H9 (cell line): ENCODE measurements at regions not wholly inside any gene's neighbourhood (a gene's known extent, or its start where the extent isn't known, plus 50 kb on each side); places are given as distances from the start of the nearest gene placed in this dataset.

Experiments used
- DNase-seq: peaks from one replicate; pipeline ENCODE4 v3.0.0-alpha.2; 2017
- H2AFZ ChIP-seq: one replicate; pipeline ENCODE4 v1.6.1; 2013; ENCODE audit warnings: mild to moderate bottlenecking, low read length, control low read depth, moderate library complexity
- H2AK5ac ChIP-seq: 2 replicates; pipeline ENCODE4 v1.6.1; 2013; ENCODE audit warnings: low read length, control low read depth, mixed read lengths; ENCODE audit not compliant: insufficient read length
- H2BK120ac ChIP-seq: one replicate; pipeline ENCODE4 v1.6.1; 2013; ENCODE audit warnings: low read depth, mild to moderate bottlenecking, low read length, control low read depth, inconsistent platforms; ENCODE audit not compliant: poor library complexity, severe bottlenecking
- H2BK12ac ChIP-seq: 2 replicates; pipeline ENCODE4 v1.6.1; 2013; ENCODE audit warnings: low read length, control low read depth, mixed read lengths, low read depth; ENCODE audit not compliant: insufficient read length
- H2BK15ac ChIP-seq: 2 replicates; pipeline ENCODE4 v1.6.1; 2013; ENCODE audit warnings: low read depth, low read length, control low read depth
- H2BK20ac ChIP-seq: one replicate; pipeline ENCODE4 v1.6.1; 2013; ENCODE audit warnings: low read depth, mild to moderate bottlenecking, low read length, control low read depth, inconsistent platforms; ENCODE audit not compliant: poor library complexity, severe bottlenecking
- H2BK5ac ChIP-seq: 2 replicates; pipeline ENCODE4 v1.6.1; 2013; ENCODE audit warnings: low read length, control low read depth, mixed read lengths; ENCODE audit not compliant: insufficient read length
- H3K14ac ChIP-seq: 2 replicates; pipeline ENCODE4 v1.6.1; 2013; ENCODE audit warnings: low read length, control low read depth; ENCODE audit not compliant: insufficient read depth
- H3K18ac ChIP-seq: 2 replicates; pipeline ENCODE4 v1.6.1; 2013; ENCODE audit warnings: low read depth, mild to moderate bottlenecking, mixed read lengths, low read length, control low read depth; ENCODE audit not compliant: insufficient read length
- H3K23ac ChIP-seq: 2 replicates; pipeline ENCODE4 v1.6.1; 2013; ENCODE audit warnings: low read length, control low read depth, mixed read lengths, low read depth; ENCODE audit not compliant: insufficient read length
- H3K23me2 ChIP-seq: 2 replicates; pipeline ENCODE4 v1.6.1; 2013; ENCODE audit warnings: low read depth, mild to moderate bottlenecking, mixed read lengths, low read length, control low read depth; ENCODE audit not compliant: insufficient read length, poor library complexity, severe bottlenecking
- H3K27ac ChIP-seq: 2 replicates; pipeline ENCODE4 v1.5.1; 2013; ENCODE audit warnings: low read length, control low read depth, mixed read lengths, low read depth; ENCODE audit not compliant: insufficient read length
- H3K27me3 ChIP-seq: 2 replicates; pipeline ENCODE4 v1.6.1; 2013; ENCODE audit warnings: low read length, control low read depth, inconsistent platforms; ENCODE audit not compliant: insufficient read depth
- H3K4ac ChIP-seq: 2 replicates; pipeline ENCODE4 v1.6.1; 2013; ENCODE audit warnings: low read depth, mild to moderate bottlenecking, control low read depth, inconsistent platforms, low read length, moderate library complexity
- H3K4me1 ChIP-seq: 2 replicates; pipeline ENCODE4 v1.6.1; 2013; ENCODE audit warnings: low read length, control low read depth, inconsistent platforms; ENCODE audit not compliant: insufficient read depth
- H3K4me2 ChIP-seq: 2 replicates; pipeline ENCODE4 v1.6.1; 2013; ENCODE audit warnings: low read length, control low read depth, mixed read lengths; ENCODE audit not compliant: insufficient read length, insufficient read depth
- H3K56ac ChIP-seq: 2 replicates; pipeline ENCODE4 v1.6.1; 2013; ENCODE audit warnings: low read depth, mild to moderate bottlenecking, mixed read lengths, low read length, control low read depth; ENCODE audit not compliant: insufficient read length
- H3K79me1 ChIP-seq: 2 replicates; pipeline ENCODE4 v1.6.1; 2013; ENCODE audit warnings: low read depth, mild to moderate bottlenecking, moderate library complexity, low read length, control low read depth, inconsistent platforms; ENCODE audit not compliant: insufficient read depth, poor library complexity, severe bottlenecking
- H3K79me2 ChIP-seq: 2 replicates; pipeline ENCODE4 v1.6.1; 2013; ENCODE audit warnings: low read length, control low read depth, inconsistent platforms; ENCODE audit not compliant: insufficient read depth
- H3K9ac ChIP-seq: 2 replicates; pipeline ENCODE4 v1.6.1; 2013; ENCODE audit warnings: low read length, control low read depth, mixed read lengths; ENCODE audit not compliant: insufficient read length; ENCODE audit errors: extremely low read depth
- H3K9me3 ChIP-seq: one replicate; pipeline ENCODE4 v1.6.1; 2013; ENCODE audit warnings: low read depth, low read length, inconsistent platforms; ENCODE audit not compliant: control insufficient read depth
- H3T11ph ChIP-seq: one replicate; pipeline ENCODE4 v1.6.1; 2013; ENCODE audit warnings: mild to moderate bottlenecking, low read length, control low read depth, inconsistent platforms
- H4K20me1 ChIP-seq: one replicate; pipeline ENCODE4 v1.6.1; 2013; ENCODE audit not compliant: control insufficient read depth, insufficient read length, insufficient read depth
- H4K5ac ChIP-seq: 2 replicates; pipeline ENCODE4 v1.6.1; 2013; ENCODE audit warnings: low read depth, mild to moderate bottlenecking, mixed read lengths, low read length, control low read depth; ENCODE audit not compliant: insufficient read length
- H4K8ac ChIP-seq: replicated peaks from 2 replicates; pipeline ENCODE4 v1.6.1; 2013; ENCODE audit warnings: low read length, control low read depth, mixed read lengths, low read depth; ENCODE audit not compliant: insufficient read length
- H4K91ac ChIP-seq: 2 replicates; pipeline ENCODE4 v1.6.1; 2013; ENCODE audit warnings: low read depth, mild to moderate bottlenecking, moderate library complexity, mixed read lengths, low read length, control low read depth; ENCODE audit not compliant: insufficient read length
- H3K27ac Mint-ChIP-seq, 3 experiments: 2 replicates in 2 of 3; 3 replicates in 1 of 3; pipeline ENCODE4 v1.8.0; 2020 to 2021; ENCODE audit warnings: mixed read lengths in 3 of 3, mild to moderate bottlenecking in 1 of 3, moderate library complexity in 1 of 3
- H3K27me3 Mint-ChIP-seq: 2 replicates; pipeline ENCODE4 v1.8.0; 2021; ENCODE audit warnings: low read depth, mild to moderate bottlenecking, moderate library complexity, mixed read lengths
- H3K36me3 Mint-ChIP-seq, 3 experiments: 2 replicates in 2 of 3; 3 replicates in 1 of 3; pipeline ENCODE4 v1.8.0; 2020 to 2021; ENCODE audit warnings: low read depth in 3 of 3, mixed read lengths in 3 of 3; ENCODE audit not compliant: insufficient read depth in 1 of 3
- H3K4me1 Mint-ChIP-seq, 2 experiments: 2 replicates each; pipeline ENCODE4 v1.8.0; 2020; ENCODE audit warnings: mixed read lengths in 2 of 2
- H3K4me3 Mint-ChIP-seq, 2 experiments: 2 replicates in 1 of 2; 3 replicates in 1 of 2; pipeline ENCODE4 v1.8.0; 2020 to 2021; ENCODE audit warnings: mild to moderate bottlenecking in 2 of 2, mixed read lengths in 2 of 2, moderate library complexity in 1 of 2
- H3K9me3 Mint-ChIP-seq, 2 experiments: 2 replicates in 1 of 2; 3 replicates in 1 of 2; pipeline ENCODE4 v1.8.0; 2020; ENCODE audit warnings: mild to moderate bottlenecking in 2 of 2, mixed read lengths in 2 of 2, moderate library complexity in 1 of 2
- WGBS: extraction: QIAGEN DNeasy Blood & Tissue Kit; methylation state at CpG from one replicate; pipeline ENCODE4 v1.1.7; 2013; ENCODE audit warnings: missing lambda C conversion rate, low lambda C conversion rate, mixed read lengths; ENCODE audit not compliant: insufficient read length; ENCODE audit errors: extremely low coverage; 5-methylcytosine and 5-hydroxymethylcytosine counted together
- TF ChIP-seq, protein P1 (sequence below): fragments of 200-600 bp; sonication (generic); conservative IDR thresholded peaks from 3 replicates; pipeline ENCODE4 v1.8.0; 2021; ENCODE audit warnings: antibody characterized with exemption, mild to moderate bottlenecking

GRCh38 chr4:53899586-53900270, 164.7 kb downstream of the CHIC2 start:
- no CpG with 5 or more reads among the region's 9 CpGs for WGBS
- no peak overlapping the region for H3K14ac ChIP-seq
- H3K79me1 ChIP-seq = no peaks in the 10 kb centered on the region
- Mint-ChIP-seq H3K4me1 (peaks cover 0 to 6% of the 10 kb centered on the region in 2 experiments; a peak in 3 of 4 replicates), H3K4me3 (no peak overlapping the region), H3K27ac (no peak overlapping the region), H3K9me3 (no peaks in the 10 kb centered on the region), H3K36me3 (no peaks in the 10 kb centered on the region), H3K27me3 (peaks cover 20% of the 10 kb centered on the region)
- no peaks in the 10 kb centered on the region for H4K20me1 ChIP-seq
- H2BK20ac ChIP-seq = no peak overlapping the region
- H3K27me3 ChIP-seq = no peaks in the 10 kb centered on the region; the same call in 1 of the 2 replicates
- H4K5ac ChIP-seq = no peak overlapping the region
- no peak overlapping the region for H2BK120ac ChIP-seq
- no peak overlapping the region for H3K56ac ChIP-seq
- H3K9me3 ChIP-seq = no peaks in the 10 kb centered on the region
- no peaks in the 10 kb centered on the region for H3K79me2 ChIP-seq
- peaks cover 5% of the 10 kb centered on the region for H3K4me1 ChIP-seq
- no peak overlapping the region for H2AFZ ChIP-seq
- TF ChIP-seq, protein P1, sequence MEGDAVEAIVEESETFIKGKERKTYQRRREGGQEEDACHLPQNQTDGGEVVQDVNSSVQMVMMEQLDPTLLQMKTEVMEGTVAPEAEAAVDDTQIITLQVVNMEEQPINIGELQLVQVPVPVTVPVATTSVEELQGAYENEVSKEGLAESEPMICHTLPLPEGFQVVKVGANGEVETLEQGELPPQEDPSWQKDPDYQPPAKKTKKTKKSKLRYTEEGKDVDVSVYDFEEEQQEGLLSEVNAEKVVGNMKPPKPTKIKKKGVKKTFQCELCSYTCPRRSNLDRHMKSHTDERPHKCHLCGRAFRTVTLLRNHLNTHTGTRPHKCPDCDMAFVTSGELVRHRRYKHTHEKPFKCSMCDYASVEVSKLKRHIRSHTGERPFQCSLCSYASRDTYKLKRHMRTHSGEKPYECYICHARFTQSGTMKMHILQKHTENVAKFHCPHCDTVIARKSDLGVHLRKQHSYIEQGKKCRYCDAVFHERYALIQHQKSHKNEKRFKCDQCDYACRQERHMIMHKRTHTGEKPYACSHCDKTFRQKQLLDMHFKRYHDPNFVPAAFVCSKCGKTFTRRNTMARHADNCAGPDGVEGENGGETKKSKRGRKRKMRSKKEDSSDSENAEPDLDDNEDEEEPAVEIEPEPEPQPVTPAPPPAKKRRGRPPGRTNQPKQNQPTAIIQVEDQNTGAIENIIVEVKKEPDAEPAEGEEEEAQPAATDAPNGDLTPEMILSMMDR = no peak
- no peak overlapping the region for H2AK5ac ChIP-seq
- H3T11ph ChIP-seq = no peak overlapping the region
- no peak overlapping the region for H3K4ac ChIP-seq
- H3K9ac ChIP-seq = no peak overlapping the region
- H3K23ac ChIP-seq = no peak overlapping the region
- DNase-seq = no peak
- H4K91ac ChIP-seq = no peak overlapping the region
- H3K4me2 ChIP-seq = no peak overlapping the region
- H4K8ac ChIP-seq = no peak overlapping the region
- no peaks in the 10 kb centered on the region for H3K23me2 ChIP-seq
- no peak overlapping the region for H2BK12ac ChIP-seq
- no peak overlapping the region for H2BK5ac ChIP-seq
- no peak overlapping the region for H3K27ac ChIP-seq
- no peak overlapping the region for H2BK15ac ChIP-seq
- H3K18ac ChIP-seq = no peak overlapping the region
